ENCODE measurements at regions not wholly inside any gene's neighbourhood (a gene's known extent, or its start where the extent isn't known, plus 50 kb on each side); places are given as distances from the start of the nearest gene placed in this dataset.
"Not testable (repeated sequence)": the region's sequence is repeated elsewhere in the genome, so short reads cannot be mapped to it uniquely, and the experiment has no call there.

DNA sequence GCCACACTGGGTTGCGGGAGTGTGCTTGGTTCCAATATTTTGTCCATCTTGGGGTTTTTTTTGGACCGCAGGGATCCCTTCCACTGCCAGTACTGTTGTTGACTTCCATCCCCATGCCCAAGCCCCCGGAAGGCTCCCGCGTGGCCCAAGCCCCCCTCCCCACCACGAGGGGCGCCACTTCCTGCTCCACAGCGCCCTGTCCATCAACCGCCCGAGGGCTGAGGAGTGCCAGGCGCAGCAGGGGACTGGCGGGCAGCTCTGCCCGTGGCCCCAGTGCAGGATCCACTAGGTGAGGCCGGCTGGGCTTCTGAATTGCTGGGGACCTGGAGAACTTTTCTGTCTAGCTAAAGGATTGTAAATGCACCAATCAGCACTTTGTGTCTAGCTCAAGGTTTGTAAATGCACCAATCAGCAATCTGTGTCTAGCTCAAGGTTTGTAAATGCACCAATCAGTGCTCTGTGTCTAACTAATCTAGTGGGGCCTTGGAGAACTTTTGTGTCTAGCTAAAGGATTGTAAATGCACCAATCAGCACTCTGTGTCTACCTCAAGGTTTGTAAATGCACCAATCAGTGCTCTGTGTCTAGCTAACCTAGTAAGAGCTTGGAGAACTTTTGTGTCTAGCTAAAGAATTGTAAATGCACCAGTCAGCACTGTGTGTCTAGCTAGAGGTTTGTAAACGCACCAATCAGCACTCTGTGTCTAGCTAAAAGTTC is 281.3 kb upstream of the CHAC2 start:
- not testable (repeated sequence) for TF ChIP-seq POLR2A (IDR thresholded peaks at IDR 0.05)
- TF ChIP-seq, protein P1, sequence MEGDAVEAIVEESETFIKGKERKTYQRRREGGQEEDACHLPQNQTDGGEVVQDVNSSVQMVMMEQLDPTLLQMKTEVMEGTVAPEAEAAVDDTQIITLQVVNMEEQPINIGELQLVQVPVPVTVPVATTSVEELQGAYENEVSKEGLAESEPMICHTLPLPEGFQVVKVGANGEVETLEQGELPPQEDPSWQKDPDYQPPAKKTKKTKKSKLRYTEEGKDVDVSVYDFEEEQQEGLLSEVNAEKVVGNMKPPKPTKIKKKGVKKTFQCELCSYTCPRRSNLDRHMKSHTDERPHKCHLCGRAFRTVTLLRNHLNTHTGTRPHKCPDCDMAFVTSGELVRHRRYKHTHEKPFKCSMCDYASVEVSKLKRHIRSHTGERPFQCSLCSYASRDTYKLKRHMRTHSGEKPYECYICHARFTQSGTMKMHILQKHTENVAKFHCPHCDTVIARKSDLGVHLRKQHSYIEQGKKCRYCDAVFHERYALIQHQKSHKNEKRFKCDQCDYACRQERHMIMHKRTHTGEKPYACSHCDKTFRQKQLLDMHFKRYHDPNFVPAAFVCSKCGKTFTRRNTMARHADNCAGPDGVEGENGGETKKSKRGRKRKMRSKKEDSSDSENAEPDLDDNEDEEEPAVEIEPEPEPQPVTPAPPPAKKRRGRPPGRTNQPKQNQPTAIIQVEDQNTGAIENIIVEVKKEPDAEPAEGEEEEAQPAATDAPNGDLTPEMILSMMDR (IDR thresholded peaks at IDR 0.05), result not testable (repeated sequence)
